ENCODE measurements at regions not wholly inside any gene's neighbourhood (a gene's known extent, or its start where the extent isn't known, plus 50 kb on each side); places are given as distances from the start of the nearest gene placed in this dataset.

- TF ChIP-seq, protein P1, sequence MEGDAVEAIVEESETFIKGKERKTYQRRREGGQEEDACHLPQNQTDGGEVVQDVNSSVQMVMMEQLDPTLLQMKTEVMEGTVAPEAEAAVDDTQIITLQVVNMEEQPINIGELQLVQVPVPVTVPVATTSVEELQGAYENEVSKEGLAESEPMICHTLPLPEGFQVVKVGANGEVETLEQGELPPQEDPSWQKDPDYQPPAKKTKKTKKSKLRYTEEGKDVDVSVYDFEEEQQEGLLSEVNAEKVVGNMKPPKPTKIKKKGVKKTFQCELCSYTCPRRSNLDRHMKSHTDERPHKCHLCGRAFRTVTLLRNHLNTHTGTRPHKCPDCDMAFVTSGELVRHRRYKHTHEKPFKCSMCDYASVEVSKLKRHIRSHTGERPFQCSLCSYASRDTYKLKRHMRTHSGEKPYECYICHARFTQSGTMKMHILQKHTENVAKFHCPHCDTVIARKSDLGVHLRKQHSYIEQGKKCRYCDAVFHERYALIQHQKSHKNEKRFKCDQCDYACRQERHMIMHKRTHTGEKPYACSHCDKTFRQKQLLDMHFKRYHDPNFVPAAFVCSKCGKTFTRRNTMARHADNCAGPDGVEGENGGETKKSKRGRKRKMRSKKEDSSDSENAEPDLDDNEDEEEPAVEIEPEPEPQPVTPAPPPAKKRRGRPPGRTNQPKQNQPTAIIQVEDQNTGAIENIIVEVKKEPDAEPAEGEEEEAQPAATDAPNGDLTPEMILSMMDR (CRISPR knock-in tag; IDR thresholded peaks at IDR 0.05): no peak
- TF ChIP-seq ZNF768 (CRISPR knock-in tag; IDR thresholded peaks at IDR 0.05): no peak
- no peak for TF ChIP-seq RORA (CRISPR knock-in tag; IDR thresholded peaks at IDR 0.05)
- TF ChIP-seq GATA4 (IDR thresholded peaks at IDR 0.05; ENCODE audit: borderline replicate concordance, low read depth): no peak
- TF ChIP-seq FOXP4 (CRISPR knock-in tag; IDR thresholded peaks at IDR 0.05): no peak
Measured at GRCh38 chr4:187493661-187494060, 501.9 kb upstream of the ZFP42 start.
